ENCODE measurements at regions not wholly inside any gene's neighbourhood (a gene's known extent, or its start where the extent isn't known, plus 50 kb on each side); places are given as distances from the start of the nearest gene placed in this dataset.

- TF ChIP-seq CTCF (IDR thresholded peaks at IDR 0.05) = no peak
- no peak for TF ChIP-seq POLR2A (IDR thresholded peaks at IDR 0.05)
Measured at GRCh38 chr15:60244813-60245212, 153.0 kb downstream of the ANXA2 start.
